Stromal cell of bone marrow (primary cell): ENCODE measurements at regions not wholly inside any gene's neighbourhood (a gene's known extent, or its start where the extent isn't known, plus 50 kb on each side); places are given as distances from the start of the nearest gene placed in this dataset.
A peak's percentile ranks its signal among the peaks of the same experiment; 100 is the strongest.

Experiments used
- DNase-seq: peaks from one replicate; pipeline ENCODE4 v3.0.0-alpha.2; 2012; ENCODE audit warnings: low read depth

- DNase-seq, result no peak
These were observed 61.6 kb downstream of the CCR1 start for GRCh38 chr3:46146548-46146947.

GRCh38 chr3:46146021-46146420, 62.1 kb downstream of the CCR1 start:
- no peak for DNase-seq

- DNase-seq, result no peak
These were observed 63.0 kb downstream of the CCR1 start for GRCh38 chr3:46145147-46145546.

GRCh38 chr3:46143951-46144473, 64.1 kb downstream of the CCR1 start:
- no peak for DNase-seq

GRCh38 chr3:46141813-46142212, 66.3 kb downstream of the CCR1 start:
- DNase-seq, result no peak

GRCh38 chr3:46138581-46138980, 69.5 kb downstream of the CCR1 start:
- DNase-seq, result no peak

- no peak for DNase-seq
These were observed 72.6 kb downstream of the CCR1 start for GRCh38 chr3:46135475-46135874.

- no peak for DNase-seq
These were observed 74.8 kb downstream of the CCR1 start for GRCh38 chr3:46133285-46133684.

GRCh38 chr3:46132565-46132964, 75.5 kb downstream of the CCR1 start:
- no peak for DNase-seq

GRCh38 chr3:46131884-46132450, 76.1 kb downstream of the CCR1 start:
- DNase-seq, result no peak

- no peak for DNase-seq
These were observed 77.3 kb downstream of the CCR1 start for GRCh38 chr3:46130631-46131310.

- DNase-seq, result no peak
These were observed 78.4 kb downstream of the CCR1 start for GRCh38 chr3:46129588-46130272.

GRCh38 chr3:46127503-46127902, 80.6 kb downstream of the CCR1 start:
- DNase-seq, result peak; percentile 74

GRCh38 chr3:46124216-46125177, 83.6 kb downstream of the CCR1 start:
- no peak for DNase-seq

GRCh38 chr3:46123646-46124045, 84.5 kb downstream of the CCR1 start:
- DNase-seq, result no peak

- DNase-seq, result no peak
These were observed 86.0 kb downstream of the CCR1 start for GRCh38 chr3:46122091-46122490.

GRCh38 chr3:46120983-46121382, 87.1 kb downstream of the CCR1 start:
- DNase-seq, result no peak

- no peak for DNase-seq
These were observed 88.2 kb downstream of the CCR1 start for GRCh38 chr3:46119709-46120498.

- DNase-seq, result no peak
These were observed 88.9 kb downstream of the CCR1 start for GRCh38 chr3:46119253-46119652.

GRCh38 chr3:46116996-46117395, 89.7 kb upstream of the XCR1 start:
- no peak for DNase-seq

- DNase-seq, result peak; percentile 58
These were observed 87.2 kb upstream of the XCR1 start for GRCh38 chr3:46114323-46114988.
